ENCODE measurements at regions not wholly inside any gene's neighbourhood (a gene's known extent, or its start where the extent isn't known, plus 50 kb on each side); places are given as distances from the start of the nearest gene placed in this dataset.

DNA sequence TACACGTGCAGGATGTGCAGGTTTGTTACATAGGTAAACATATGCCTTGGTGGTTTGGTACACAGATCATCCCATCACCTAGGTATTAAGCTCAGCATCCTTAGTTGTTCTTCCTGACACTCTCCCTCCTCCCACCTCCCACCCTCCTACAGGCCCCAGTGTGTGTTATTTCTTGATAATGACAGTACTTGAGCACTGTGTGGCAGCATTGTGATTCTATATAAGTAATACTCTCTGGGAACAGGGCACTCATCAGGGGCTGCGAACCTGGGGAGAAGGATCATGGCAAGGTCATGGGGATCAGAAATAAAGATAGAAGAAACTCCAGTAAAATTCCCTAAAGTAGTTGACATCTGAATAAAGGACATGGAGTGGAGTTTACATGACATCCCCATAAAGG is 1256.2 kb upstream of the CRIM1 start:
- DNase-seq: no peak

DNA sequence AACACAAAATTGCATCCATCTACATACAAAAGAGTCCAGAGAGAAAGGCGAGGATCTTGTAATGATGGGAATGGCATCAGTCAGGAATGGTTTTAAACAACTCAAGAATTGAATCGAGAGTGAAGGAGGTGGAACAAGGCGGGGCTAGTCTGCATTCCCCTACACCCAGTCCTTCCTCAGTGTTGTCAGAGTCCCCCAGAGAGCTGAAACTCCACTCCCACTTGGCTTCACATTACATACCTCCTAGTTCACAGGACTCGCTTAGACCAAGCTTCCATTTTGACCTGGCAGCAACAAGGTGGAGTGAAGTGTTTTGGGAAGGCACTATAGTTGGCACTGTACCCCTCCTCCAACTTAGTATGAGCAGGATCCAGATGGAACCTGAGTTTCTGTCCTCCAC is 1273.5 kb upstream of the CRIM1 start:
- no peak for DNase-seq

DNA sequence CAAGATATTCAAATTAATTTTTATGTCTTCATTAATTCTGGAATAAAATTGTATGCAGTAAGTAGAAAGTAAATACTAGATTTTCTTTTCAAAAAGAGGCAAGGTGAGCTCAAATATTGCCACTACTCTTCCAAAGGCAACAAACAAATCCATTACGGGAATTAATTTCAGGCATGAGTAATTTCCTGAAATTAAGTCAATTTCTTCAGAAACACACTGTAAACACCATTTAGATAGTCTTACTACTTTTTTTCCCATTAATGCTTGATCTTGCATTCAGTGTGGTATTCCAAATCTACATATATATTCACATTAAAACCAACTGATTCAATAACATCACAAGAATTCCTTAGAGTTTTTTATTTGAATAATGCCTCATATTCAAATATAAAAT is 1274.0 kb upstream of the CRIM1 start:
- no peak for DNase-seq

DNA sequence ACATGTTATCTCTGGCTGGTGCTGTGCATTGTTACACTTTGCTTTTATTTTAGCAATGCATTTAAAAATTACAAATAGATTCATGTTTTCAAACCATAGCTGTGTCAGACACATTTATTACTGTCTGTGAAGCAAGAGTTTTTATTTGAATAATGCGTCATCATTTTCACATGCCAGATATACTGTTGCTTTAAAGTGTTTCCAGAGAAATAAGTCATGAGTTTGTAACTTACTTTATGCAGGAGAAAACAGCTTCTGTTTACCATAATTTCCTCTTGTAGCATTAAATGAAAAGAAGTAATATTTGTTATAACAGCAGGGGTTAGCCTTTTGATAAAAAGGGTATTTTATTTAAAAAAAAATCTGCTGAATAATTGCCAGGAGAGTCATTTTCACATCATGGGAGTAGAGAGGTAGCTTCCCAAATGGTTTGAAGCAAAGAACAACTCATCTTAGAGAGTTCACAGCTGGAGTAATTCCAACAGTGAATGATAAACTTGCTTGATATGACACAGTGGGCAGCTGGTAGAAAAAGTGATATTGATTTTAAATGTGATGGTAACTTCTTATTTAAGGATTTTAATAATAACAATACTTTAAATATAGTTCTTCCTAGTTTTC is 1274.5 kb upstream of the CRIM1 start:
- DNase-seq: no peak

DNA sequence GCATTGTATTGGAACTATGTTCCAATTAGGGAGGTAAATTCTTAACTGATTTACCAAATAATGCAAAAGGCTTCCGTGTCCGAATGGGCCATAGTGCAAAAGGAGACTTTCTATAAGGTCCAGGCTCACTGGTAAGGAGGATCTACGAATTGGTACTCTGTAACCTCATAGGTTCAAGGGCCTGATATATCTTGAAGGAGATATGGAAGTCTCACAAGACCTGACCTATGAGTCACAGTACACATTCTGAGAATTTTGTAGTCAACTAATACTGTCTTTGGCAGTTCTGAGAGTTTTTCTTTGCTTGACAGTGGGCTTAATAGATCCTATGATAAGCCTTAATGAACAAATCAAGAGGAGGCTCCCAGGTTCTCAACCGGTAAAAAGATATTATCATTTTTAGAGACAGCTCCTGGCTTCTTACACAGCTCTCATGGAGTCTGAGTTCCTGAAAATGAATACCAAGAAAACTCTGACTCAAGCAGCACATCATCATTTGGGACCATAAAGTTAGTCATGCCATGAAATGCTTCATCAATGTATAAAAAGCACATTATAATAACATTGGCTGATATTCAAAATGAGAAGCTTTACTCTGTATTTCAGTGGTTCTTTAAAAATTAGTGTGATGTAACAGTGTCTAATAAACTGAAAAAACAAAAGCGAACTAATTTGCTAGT is 1275.2 kb upstream of the CRIM1 start:
- no peak for DNase-seq

DNA sequence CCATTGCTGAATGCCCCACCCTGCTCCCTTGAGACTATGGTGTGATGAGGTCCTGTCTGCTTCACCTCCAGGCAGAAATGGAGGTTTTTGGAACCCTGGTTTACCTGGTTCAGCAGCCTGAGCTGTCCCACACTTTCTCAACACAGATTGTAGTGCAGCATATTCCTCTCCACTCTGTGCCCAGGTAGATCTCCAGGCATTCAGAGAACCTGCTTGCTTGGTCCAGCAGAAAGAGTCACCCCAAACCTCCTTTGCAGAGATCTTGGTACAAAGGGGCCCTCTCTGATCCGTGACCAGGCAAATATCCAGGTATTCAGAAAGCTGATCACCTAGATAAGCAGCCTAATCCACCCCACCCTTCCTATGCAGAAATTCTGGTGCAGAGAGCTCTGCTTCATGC is 1288.2 kb upstream of the CRIM1 start:
- no peak for DNase-seq

DNA sequence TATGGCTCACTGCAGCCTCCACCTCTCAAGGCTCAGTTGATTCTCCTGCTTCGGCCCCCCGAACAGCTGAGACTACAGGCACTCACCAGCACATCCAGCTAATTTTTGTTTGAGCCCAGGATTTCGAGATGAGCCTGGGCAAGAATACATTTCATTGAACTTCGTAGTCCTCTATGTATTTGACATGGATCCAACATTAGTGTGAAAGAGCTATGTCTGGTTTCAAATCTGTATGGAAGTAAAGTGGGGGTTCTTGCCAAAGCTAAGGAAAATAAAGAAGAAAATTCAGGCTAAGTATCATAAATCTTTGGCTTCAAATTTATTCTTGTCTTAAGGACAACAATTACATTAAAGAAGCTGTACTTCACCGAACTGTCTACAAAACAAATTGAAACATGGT is 1291.7 kb upstream of the CRIM1 start:
- no peak for DNase-seq

DNA sequence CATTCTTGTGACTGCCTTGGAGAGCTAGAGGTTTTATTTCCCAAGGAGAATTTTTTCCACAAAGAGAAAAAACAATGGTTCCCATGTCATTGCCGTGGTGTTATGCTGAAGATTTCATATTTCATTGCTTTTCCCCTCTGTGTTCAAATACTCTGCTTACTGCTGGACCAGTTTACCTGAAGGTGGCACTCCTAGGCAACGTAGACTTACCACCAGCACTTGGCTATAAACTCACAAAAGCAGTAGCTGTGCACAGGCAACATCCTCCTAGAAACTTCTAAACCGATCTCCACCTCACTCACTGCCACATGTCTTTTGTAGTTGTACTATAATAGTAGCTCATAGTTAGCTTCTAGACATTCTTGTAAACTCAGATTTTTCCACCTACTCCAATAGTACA is 1319.7 kb upstream of the CRIM1 start:
- DNase-seq: no peak

DNA sequence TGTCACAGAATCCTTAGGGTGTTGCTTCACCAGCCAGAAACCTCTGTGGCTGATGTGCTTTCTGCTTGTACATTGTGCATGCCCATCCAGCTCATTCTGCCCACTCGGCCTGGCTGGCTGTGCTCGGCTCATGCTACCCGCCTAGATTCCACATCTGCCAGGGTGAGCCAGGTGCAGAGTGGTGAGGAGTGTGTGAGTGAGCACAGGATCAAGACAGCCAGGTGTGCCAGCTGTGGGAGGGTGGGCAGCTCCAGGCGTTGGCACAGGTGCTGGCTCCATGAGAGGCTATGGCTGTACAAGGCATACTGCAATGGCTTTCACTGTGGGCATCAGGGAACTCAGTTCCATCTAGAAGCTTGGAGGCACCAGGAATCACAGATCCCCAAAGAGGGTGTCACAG is 1321.8 kb upstream of the CRIM1 start:
- DNase-seq: no peak

DNA sequence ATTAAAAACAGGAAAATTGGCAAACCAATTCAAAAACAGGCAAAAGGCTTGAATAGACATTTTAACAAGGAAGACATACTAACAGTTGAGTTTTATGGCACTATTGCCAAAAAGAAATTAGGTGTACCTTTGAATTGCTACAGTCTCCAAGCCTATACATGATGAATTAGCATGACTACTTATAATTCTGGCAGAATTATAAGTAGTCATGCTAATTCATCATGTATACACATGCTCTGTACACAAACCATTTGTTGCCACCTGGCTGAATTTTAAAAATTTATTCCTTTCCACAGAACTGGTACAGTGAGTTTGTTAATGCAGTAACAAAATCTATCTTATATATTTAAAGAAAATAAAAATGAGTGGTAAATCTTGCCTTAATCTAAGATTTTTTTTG is 1332.0 kb upstream of the CRIM1 start:
- DNase-seq: no peak

DNA sequence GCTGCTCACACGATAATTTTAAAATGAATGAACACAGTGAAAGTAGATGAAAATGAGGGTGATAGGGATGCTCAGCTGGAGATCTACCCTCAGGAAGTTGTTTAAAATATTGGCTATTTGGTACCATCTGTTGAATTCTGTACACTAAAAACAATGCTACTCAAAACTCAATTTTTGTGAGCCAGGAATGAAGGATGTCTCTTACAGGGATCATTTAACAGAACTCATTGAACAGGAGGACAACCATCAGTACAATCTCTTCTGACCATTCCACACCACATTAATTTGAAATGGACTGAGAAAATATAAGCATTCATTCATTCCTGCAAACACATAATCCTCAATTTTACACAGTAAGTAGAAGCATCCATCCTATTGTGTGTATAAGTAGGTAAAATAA is 1355.1 kb upstream of the CRIM1 start:
- no peak for DNase-seq

DNA sequence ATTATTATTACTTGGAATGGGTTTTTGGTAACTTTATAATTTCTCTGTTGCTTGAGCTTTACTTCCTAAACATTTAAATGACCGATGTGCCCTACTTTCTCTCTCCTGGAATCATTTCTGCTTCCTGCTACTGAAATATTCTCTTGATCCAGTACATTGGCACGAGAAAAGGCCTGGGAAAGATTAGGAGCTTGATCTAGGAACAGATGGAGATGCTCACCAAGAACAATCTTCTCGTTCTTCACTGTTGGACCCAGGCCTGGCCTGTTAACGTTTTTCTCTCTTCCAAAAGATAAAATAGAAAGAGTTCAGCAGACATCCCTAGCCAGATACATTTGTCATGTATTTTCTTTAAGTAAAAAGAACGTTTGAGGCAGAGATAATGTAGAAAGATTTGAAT is 1356.8 kb upstream of the CRIM1 start:
- DNase-seq: no peak

DNA sequence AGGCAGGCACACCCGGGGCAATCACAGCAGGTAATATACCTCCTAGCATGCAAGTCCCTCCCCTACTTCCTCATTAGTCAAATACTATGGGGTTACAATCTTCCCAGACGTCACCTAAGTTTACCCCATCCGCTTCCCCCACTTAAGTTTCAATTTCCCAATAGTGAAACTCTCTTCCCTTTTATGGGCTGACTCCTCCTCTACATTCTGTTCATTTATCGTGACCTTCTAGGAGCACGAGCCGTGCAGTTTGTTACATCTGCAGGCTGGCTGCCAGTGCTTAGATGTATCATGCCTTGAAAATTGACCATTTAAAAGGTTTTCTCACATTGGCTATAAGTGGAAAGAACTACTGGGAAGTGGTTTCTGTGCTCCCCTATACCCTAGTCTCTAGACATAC is 1357.8 kb upstream of the CRIM1 start:
- no peak for DNase-seq

DNA sequence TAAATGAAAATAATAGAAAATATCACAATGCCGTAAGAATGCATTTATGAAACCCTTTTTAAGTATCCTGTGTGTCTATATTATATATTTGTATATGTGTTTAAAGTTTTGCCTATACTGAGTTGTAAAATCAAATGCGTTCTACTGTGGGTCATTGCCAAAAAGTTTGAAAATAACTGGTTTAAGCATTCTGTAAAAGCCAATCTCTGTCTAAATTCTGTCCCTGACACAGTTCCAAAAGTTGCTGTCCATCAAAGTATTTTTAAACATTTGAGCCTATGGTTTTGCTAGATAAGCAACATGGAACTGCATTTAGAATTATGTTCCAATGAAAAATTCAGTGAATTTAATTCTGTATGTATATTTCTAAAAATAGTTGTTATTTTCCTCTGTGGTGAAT is 1360.4 kb upstream of the CRIM1 start:
- DNase-seq: no peak

DNA sequence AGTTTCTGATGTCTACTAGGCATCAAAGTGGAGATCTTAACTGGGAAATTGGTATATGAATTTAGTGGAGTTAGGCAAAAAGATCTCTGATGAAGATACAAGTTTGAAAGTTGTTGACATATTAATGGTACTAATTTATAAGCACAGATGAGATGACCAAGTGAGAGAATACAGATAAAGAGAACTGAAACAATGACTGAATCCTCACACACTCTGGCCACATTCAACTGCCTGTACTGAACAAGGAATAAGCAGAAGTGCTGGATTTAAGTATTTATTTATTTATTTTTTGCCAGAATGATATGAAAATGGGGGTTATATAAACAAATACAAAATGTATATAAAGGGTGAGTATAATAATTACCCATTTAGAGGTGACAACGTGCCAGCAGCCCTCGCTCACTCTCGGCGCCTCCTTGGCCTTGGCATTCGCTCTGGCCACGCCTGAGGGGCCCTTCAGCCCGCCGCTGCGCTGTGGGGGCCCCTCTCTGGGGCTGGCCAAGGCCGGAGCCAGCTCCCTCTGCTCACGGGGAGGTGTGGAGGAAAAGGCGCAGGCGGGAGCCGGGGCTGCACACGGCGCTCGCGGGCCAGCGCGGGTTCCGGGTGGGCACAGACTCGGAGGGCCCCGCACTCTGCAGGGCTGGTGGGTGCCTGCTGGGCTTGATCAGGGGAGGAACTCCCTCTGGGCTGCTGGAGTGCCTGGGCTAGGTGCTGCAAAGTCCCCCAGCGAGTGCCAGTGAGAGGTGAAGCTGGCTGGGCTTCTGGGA is 1363.9 kb upstream of the CRIM1 start:
- no peak for DNase-seq

DNA sequence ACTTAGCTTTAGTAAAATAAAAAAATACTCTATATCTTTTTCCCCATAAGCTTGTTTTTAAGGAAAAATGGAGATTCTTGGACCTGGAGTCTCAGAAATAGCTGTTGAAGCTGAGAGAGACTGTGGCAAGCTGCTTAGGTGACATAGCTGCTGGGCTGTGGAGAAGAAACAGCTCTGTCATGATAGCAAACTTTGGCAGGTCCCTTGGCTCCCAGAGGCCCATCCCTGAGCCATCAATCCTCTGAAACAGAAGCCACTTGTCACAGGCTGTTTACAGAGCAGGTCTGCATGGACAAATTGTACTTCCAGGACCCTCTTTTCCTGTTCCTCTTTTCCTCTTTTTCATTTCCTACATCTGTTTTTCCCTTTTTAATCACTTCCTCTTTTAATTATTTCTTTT is 1370.1 kb upstream of the CRIM1 start:
- DNase-seq: no peak

DNA sequence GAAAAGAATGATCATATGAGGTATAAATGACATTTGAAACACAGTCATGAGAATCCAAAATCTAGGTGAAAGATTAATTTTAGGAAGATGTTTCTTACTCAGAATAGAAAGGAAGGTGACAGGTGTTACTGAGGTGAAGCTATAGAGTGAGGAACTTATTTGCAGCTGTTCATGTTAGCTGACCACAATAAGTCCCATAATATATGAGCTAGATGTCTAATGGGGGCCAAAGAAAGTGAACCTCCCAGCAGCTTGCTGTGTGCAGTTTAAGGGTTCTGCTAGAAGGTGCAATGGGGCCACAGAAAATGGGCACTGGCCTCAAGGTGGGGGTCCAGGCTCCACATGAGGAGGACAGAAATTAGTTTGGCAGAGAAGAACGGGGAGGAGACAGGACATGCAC is 1374.9 kb upstream of the CRIM1 start:
- DNase-seq: no peak

DNA sequence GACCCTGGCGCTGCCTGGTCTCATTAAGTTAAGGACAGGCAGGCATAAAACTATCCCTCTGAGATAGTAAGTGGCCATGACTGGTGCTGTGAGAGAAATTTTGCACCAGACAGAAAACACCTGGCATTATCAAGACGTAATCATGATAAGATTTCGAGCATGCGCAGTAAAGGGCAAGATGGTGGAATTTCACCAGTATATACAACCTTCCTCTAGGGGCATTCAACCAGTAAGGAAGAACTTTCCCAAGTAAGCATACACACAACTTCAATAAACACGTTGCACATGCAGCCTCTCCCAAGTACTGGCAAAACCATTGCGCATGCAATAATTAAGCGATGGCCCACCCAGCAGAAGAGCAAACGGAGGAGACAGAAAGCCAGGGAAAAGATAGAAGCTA is 1376.4 kb upstream of the CRIM1 start:
- no peak for DNase-seq

DNA sequence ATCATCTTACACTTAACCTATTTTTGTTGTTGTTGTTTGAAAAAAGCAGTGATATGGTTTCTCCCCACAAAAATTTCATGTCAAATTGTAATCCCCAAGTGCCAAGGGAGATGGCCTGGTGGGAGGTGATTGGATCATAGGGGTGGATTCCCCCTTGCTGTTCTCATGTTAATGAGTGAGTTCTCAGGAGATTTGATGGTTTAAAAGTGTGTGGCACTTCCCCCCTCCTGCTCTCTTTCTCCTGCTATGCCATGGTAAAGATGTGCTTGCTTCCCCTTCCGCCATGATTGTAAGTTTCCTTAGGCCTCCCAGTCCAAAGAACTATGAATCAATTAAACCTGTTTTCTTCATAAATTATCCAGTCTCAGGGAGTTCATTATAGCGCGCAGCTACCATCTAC is 1362.7 kb upstream of the FAM98A start:
- DNase-seq: no peak

DNA sequence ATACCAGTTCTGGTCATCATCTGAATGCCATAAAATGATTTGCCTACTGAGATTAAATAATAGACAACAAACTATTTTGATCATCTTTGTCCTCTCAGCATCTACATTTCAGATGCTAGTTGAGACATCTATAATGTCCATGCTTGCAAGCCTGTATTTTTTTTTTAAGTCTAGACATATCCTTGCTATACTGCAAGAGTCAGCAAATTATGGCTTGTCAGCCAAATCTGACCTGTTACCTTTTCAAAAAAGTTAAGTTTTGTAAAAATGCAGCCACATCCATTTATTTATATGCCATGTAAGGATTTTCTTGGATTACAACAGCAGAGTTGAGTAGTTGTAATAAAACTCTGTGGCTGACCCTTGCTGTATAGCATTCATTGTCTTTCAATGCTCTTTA is 1355.7 kb upstream of the FAM98A start:
- no peak for DNase-seq

DNA sequence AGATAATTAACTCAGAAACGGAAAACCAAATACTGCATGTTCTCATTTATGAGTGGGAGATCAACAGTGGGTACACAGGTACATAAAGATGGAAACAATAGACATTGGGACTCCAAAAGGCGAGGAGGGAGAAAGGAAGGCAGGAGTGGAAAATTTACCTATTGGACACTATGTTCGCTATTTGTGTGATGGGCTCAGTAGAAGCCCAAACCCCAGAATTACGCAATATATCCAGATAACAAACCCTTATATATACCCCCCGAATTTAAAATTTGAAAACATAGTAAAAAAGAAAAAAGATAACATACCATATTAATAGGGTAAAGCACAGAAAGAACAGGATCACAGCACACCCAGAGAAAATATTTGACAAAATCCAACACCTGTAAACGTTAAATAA is 1351.7 kb upstream of the FAM98A start:
- DNase-seq: no peak

DNA sequence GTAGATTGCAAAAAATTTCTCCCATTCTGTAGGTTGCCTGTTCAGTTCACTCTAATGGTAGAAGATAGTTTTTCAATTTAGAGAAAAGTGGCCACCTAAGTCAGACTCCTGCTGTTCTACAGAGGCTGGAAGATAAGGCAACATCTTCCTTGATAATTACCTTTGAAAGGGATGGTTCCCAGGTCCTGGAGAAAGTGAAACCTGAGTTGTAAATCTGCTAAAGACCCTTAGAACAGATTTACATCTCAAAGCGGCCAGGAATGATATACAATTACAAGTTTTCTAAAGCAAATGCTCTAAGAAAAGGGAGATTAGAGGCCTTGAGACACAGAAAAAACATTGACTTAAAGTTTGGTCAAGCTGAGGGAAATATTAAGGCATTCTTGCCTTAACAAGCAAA is 1350.2 kb upstream of the FAM98A start:
- DNase-seq: no peak

DNA sequence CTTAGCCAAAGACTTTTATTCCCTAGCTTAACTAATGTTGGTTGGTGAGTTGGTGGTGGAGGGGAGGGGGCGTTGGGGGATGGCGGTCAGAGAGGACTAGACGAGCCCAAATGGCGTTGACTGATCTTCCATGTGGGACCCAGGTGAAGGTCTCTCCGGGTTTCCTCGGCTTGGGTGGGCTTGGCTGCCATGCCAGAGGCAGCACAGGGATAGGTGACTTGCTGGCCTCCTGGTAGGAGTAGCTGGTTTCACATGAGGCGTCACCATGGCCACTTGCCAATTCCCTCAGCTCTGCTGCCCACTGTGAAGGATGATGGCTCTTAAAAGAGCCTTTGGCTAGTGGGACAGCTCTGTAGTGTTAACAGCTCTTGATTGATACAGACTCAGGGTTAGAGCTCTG is 1337.0 kb upstream of the FAM98A start:
- no peak for DNase-seq

DNA sequence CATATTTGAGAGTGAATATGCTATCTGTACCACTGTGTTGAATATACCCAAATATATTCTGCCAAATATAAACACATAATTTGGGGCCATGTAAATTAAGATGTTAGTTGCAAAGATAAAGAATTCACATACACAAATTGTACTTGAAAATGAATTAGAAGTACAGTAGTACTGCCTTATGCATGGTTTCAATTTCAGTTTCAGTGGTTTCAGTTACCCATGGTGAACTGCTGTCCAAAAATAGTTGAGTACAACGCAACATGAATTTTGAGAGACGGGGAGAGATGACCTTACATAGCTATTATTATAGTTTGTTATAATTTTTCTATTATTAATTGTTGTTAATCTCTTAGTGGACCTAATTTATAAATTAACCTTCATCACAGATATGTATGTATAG is 1313.0 kb upstream of the FAM98A start:
- no peak for DNase-seq
